GM19372 (cell line): ENCODE measurements at regions not wholly inside any gene's neighbourhood (a gene's known extent, or its start where the extent isn't known, plus 50 kb on each side); places are given as distances from the start of the nearest gene placed in this dataset.

ENCODE experiments used
- ATAC-seq: cut with Tn5 transposase; IDR thresholded peaks from one replicate; pipeline ENCODE4 v1.9.1; 2021; ENCODE audit warnings: mild to moderate bottlenecking, low read depth, moderate library complexity; ENCODE audit not compliant: unreplicated experiment

DNA sequence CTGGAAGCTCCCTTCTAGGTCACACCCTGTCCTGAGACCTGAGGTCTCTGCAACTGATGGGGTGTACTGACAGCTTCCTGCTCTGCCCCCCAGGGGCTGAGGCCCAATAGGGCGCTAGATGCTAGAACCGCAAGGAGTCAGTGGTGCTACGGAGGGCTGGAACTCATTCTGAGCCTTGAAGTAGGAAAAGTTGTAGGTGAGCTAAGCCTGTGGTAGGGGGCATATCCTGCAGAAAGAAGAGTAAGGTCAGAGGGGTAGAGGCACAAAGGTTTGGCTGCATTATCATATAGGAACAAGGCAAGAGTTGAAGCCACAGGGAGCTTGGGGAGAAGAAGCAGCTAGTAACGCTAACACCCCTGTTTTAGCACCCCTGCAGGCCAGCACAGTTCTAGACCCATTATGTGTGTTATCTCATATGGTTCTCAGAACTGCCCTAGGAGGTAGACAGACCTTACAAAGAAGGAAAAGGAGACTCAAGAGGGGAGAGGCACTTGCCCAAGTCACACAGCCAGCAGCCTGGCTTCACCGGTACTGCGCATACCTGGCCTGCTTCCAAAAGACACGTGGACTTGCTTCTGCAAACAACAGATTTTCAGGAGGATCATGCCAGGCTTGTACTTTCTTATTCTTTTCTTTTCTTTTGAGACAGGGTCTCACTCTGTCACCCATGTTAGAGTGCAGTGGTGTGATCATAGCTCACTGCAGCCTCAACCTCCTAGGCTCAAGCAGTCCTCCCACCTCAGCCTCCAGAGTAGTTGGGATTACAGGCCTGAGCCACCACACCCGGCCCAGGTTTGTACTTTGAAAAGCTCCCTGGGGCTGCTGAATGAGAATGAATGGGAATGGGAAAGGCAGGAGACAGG is 156.1 kb downstream of the MRPL14 start:
- ATAC-seq, result no peak

GRCh38 chr6:43970068-43970912 is 157.0 kb downstream of the MRPL14 start:
- no peak for ATAC-seq

DNA sequence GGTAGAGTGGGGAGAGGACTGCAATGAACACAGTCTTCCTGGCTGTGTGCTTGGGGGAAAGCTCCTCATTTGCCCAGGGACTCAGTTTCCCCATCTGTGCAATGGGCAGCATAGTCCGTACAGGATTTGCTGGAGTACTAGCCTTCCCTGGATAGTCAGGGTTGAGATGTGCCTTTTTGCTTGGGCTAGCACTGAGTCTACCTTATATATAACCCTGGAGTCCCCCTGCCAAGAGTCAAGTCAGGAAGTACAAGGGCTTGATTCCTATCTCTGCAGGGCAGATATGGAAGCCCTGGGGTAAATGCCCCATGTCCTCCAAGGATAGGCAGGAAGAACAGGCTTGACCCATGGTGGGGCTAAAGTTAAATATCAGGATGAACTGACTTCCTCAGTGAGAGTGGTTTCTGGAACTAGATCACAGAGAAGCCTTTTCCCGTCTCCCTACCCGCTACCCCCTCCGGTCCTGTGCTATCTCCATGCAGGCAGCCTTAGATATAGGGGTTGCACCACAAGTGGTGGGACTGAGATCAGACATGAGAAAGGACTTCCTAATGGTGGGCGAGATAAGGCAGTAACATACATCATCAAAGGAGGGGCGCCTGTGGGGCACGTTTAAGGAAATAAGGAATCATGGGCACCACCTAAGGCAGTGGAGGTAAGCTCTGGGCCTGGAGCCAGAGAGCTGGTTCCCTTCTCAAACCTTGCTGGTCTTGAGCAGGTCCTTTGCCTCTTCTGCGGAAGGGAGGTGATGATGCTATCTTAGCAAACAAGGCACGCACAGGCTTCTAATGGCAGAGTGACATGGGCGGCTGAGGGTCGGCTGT is 157.9 kb downstream of the MRPL14 start:
- ATAC-seq, result no peak

GRCh38 chr6:43968110-43968965 is 158.9 kb downstream of the MRPL14 start:
- no peak for ATAC-seq

GRCh38 chr6:43967719-43968091 is 159.5 kb downstream of the MRPL14 start:
- no peak for ATAC-seq

GRCh38 chr6:43966853-43967718 is 160.2 kb downstream of the MRPL14 start:
- ATAC-seq, result no peak

DNA sequence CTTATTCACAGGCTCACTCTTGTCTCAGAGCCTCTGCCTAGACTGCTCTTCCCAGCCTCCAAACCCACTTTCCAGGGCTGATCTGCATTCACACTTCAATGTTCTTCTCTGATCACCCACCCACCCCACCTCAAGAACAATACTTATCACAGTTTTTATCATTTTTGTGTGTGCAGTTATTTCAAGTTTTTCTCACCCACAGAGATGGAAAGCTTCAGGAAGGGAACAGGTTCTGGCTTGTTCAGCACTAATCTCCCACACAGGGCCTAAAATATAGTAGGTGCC is 160.9 kb downstream of the MRPL14 start:
- ATAC-seq, result no peak

DNA sequence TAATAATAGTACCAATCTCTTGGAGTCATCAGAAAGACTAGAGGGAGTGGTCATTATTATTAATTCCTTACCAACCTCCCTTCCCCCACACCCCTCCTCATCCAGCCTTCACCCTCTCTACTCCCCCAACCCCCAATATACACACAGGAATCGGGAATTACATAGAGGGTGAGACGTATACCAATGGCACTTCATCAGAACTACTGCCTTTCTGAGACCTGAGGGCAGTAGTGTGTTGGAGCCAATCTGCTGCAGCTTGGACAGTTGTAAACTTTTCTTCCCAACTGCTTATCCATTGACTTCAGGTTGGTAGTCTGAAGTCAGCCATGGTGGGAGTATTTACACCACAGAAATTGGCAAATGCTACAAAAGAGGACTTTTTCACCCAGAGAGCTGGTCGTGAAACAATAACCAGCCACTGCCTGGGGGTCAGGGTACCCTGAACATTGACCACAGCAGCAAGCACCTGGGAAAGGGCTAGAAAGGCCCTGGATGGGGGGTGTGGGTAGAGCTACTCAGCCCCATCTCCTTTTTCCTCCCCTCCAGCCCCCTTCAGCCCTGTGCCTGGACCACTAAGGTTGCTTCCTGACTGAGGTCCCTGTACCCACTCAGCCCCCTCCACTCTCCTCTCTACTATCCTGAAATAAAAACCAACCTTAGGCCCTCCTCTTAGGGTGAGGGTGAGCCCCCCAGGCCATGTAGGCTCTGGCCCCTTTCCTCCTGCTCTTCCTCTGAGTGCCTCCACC is 161.5 kb downstream of the MRPL14 start:
- no peak for ATAC-seq

GRCh38 chr6:43964659-43965570 is 162.3 kb downstream of the MRPL14 start:
- ATAC-seq, result no peak

GRCh38 chr6:43963877-43964658 is 163.2 kb downstream of the MRPL14 start:
- ATAC-seq, result no peak

DNA sequence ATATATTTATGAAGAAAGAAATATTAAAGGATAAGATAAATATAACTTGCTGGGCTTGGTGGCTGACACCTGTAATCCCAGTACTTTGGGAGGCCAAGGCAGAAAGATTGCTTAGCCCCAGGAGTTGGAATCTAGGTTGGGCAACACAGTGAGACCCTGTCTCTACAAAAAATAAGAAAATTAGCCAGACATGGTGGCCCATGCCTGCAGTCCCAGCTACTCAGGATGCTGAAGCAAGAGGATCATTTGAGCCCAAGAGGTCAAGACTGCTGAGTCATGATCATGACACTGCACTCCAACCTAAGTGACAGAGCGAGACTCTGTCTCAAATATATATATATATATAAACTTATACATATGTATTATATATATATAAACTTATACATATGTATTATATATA is 164.0 kb downstream of the MRPL14 start:
- ATAC-seq, result no peak

GRCh38 chr6:43962458-43962857 is 164.8 kb downstream of the MRPL14 start:
- ATAC-seq, result no peak

GRCh38 chr6:43957273-43957672 is 170.0 kb downstream of the MRPL14 start:
- ATAC-seq, result no peak

GRCh38 chr6:43956478-43956877 is 170.8 kb downstream of the MRPL14 start:
- ATAC-seq, result no peak

DNA sequence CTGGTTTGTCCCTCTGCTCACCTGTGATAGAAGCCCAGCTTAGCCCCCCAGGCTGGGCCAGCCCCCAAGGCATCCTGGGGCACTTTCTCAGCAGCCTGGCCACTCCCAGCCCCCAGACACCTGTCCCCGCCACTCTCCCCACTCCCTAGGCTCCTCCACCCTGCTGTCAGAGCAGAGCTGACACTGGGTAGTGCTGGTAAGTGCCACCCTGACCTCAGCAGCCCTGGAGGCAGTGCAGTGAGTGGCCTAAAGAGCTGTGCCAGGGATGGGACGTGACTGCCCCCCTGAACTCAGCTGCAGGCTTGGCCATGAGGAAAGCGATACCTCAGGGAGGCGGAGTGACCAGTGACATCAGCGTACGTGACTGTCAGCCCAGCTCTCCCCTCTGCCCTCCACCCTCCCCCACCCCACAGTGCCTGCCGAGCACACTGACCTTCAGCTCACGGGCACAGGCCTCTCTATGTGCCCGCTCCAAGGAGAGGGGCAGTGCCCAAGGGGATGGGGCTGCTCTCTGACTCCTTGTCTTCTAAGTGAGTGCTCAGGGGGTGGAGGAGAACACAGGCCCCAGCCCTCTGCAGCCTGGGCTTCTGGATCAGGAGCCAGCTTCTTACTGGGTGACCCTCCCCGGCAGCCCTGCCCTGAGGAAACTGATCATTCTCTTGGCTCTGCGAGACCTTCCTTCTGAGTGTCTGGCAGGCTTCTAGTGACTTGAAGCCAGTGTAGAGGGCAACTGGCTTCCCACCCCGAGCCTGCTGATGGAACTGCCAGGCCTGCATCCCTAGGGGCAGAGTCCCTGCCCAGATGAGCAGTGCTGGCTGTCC is 172.7 kb downstream of the MRPL14 start:
- no peak for ATAC-seq

DNA sequence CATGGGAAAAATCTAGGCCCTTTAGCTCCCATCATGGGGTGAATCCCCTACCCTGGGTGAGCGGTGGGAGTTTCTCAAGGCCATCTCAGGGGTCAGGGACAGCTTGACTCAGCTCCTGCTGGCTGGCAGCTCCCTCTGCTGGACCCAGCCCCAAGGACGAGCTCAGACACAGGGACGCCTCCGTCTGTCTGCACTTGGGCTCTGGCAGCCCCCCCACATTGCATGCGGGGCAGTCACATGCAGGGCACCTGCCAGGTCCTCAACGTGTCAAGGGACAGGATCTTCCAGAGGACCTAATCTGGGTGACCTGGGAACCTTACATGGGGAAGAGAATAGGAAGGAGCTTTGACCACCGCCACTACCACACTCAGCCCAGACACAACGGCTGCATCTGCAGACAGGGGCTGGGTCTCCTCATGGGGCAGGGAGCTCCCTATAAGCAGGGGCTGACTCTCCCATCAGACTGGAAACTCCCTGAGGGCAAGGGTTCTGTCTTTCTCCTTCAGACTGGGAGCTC is 173.4 kb downstream of the MRPL14 start:
- ATAC-seq, result no peak
